ENCODE measurements at regions not wholly inside any gene's neighbourhood (a gene's known extent, or its start where the extent isn't known, plus 50 kb on each side); places are given as distances from the start of the nearest gene placed in this dataset.

DNA sequence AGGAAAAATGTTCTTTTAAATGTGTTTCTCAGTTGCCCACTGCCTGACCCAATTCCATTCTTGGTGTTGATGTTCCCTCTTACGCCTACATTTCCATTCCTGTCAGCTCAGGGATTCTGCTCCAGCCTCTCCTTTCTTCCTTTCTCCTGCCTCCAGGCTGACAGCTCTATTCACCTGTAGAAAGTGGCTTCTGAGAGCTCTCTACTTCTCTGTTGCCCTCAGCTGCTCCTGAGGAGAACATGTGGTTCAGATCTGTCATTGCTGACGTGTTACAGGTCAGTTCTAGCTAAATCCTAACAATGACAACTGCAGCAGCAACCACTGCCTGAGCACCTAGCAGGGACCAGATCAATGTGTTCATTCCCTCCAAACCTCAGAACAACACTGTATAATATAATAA lies 144.9 kb upstream of the PLAAT1 start:
- BruUV-seq (replicated peaks), result no TSS peak
- TF ChIP-seq, protein P1, sequence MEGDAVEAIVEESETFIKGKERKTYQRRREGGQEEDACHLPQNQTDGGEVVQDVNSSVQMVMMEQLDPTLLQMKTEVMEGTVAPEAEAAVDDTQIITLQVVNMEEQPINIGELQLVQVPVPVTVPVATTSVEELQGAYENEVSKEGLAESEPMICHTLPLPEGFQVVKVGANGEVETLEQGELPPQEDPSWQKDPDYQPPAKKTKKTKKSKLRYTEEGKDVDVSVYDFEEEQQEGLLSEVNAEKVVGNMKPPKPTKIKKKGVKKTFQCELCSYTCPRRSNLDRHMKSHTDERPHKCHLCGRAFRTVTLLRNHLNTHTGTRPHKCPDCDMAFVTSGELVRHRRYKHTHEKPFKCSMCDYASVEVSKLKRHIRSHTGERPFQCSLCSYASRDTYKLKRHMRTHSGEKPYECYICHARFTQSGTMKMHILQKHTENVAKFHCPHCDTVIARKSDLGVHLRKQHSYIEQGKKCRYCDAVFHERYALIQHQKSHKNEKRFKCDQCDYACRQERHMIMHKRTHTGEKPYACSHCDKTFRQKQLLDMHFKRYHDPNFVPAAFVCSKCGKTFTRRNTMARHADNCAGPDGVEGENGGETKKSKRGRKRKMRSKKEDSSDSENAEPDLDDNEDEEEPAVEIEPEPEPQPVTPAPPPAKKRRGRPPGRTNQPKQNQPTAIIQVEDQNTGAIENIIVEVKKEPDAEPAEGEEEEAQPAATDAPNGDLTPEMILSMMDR (conservative IDR thresholded peaks at IDR 0.05), result no peak
- TF ChIP-seq EZH2 (IDR thresholded peaks at IDR 0.05; ENCODE audit: low read depth), result no peak
- Histone ChIP-seq H3K27ac (no peak overlapping the region), H3K4me1 (replicated peaks; ENCODE audit: insufficient read depth) (no peaks in the 10 kb centered on the region), H3K9me3 (ENCODE audit: insufficient read depth, low read depth) (no peaks in the 10 kb centered on the region), H3K4me3 (no peak overlapping the region), H2AFZ (no peak overlapping the region), H3K9me2 (ENCODE audit: insufficient read depth) (no peaks in the 10 kb centered on the region), H3K27me3 (ENCODE audit: insufficient read depth, low read depth) (no peaks in the 10 kb centered on the region), H3K36me3 (ENCODE audit: low read depth) (no peaks in the 10 kb centered on the region), H3F3A (ENCODE audit: insufficient read depth, low read depth) (no peaks in the 10 kb centered on the region), H4K20me1 (ENCODE audit: insufficient read depth) (no peaks in the 10 kb centered on the region), H3K79me2 (ENCODE audit: low read depth) (no peaks in the 10 kb centered on the region), H3K4me2 (no peak overlapping the region)
- POLR2A ChIA-PET (ENCODE audit: unreplicated experiment), result no interaction called here
- DNase-seq, result no peak
- intact Hi-C loops (cut with micrococcal nuclease; ENCODE audit: unreplicated experiment), result no loop called here
- CTCF ChIA-PET, result no interaction called here

DNA sequence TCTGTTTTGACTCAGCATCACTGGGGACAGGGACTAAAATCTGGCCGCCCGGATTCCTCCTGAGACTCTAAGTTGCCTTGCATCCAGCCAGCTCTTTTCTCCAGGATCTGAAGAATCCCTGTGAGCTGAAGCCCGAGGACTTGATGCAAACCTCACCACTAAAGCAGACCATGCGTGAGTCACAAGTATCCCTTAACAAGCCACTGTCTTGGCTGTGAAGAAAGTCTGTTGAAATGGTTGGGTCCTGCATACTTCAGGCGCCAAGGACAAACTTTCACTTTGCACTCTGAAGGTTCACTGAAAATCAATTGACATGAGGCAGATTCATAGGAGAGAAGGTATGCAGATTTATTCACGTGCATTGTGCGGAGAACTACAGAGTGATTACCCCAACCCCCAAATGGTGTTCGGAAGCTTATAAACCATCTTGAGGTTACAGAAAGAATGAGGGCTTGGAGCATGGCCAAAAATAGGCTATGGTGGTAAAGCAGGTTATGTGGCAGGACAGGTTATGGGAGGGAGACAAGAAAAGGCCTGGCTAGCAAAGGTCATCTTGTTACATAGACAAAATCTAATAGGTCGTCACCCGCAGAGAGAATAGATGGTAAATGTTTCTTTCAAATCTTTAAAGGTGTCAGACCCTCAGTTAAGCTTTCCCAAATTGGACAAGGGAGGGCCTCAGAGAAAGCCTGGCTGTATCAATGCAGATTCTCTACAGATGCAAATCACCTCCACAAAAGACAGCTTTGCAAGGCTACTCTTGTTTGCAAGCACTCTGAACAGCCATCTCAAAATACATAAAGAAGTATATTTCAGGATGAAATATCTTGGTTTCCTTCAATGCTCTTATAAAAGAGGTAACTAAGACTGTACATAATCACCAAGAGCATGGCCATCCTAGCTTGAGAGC lies 126.3 kb upstream of the PLAAT1 start:
- H3K9me3 ChIP-seq (ENCODE audit: insufficient read depth, low read depth), result no peaks in the 10 kb centered on the region
- H3K79me2 ChIP-seq (ENCODE audit: low read depth), result no peaks in the 10 kb centered on the region
- POLR2A ChIA-PET (ENCODE audit: unreplicated experiment), result interaction anchor here (0.6 kb wide), 1 partner anchor 532 kb away, joined by 6 read pairs; no protein-coding TSS in a partner anchor
- no peak overlapping the region for H3K27ac ChIP-seq
- H3K4me1 ChIP-seq (replicated peaks; ENCODE audit: insufficient read depth), result 0 out of 2 replicates have a peak, but pooled peaks cover 11% of the 10 kb centered on the region
- no peaks in the 10 kb centered on the region for H4K20me1 ChIP-seq (ENCODE audit: insufficient read depth)
- intact Hi-C loops (cut with micrococcal nuclease; ENCODE audit: unreplicated experiment), result loop anchor here (5.0 kb wide), 1 partner anchor 297 kb away; no protein-coding TSS in a partner anchor
- no TSS peak for BruUV-seq (replicated peaks)
- H3K4me2 ChIP-seq, result peak overlapping the region; percentile 56
- H3K27me3 ChIP-seq (ENCODE audit: insufficient read depth, low read depth), result no peaks in the 10 kb centered on the region
- DNase-seq, result peak; percentile 51 to 76
- H3F3A ChIP-seq (ENCODE audit: insufficient read depth, low read depth), result no peaks in the 10 kb centered on the region
- H3K9me2 ChIP-seq (ENCODE audit: insufficient read depth), result no peaks in the 10 kb centered on the region
- peak overlapping the region; percentile 22; the same call in 1 of the 2 replicates for H3K4me3 ChIP-seq
- TF ChIP-seq EZH2 (IDR thresholded peaks at IDR 0.05; ENCODE audit: low read depth), result no peak
- TF ChIP-seq, protein P1 (conservative IDR thresholded peaks at IDR 0.05), result no peak
- H3K36me3 ChIP-seq (ENCODE audit: low read depth), result no peaks in the 10 kb centered on the region
- H2AFZ ChIP-seq, result no peak overlapping the region
- CTCF ChIA-PET, result no interaction called here

DNA sequence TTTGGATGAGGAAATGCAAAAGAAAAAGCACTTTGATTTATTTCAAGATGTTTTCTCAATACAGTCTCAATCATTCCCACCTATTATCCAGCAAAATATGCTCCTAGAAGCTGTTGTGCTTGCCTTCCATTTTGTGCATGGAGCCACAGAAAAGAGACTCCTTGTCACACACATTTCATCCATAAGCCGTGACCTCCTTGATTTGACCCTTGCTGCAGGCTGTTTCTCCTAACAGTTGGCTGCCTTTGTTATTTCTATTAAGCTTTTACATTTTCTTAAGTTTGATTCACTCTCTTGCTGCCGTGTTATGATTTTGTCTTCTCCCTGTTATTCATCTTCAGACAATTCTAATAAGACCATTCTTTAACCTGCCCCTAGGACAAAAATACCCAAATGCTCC lies 124.2 kb upstream of the PLAAT1 start:
- Histone ChIP-seq H3K4me2 (no peak overlapping the region), H3F3A (ENCODE audit: insufficient read depth, low read depth) (no peaks in the 10 kb centered on the region), H3K9me2 (ENCODE audit: insufficient read depth) (no peaks in the 10 kb centered on the region), H3K4me3 (no peak overlapping the region), H3K4me1 (replicated peaks; ENCODE audit: insufficient read depth) (0 out of 2 replicates have a peak, but pooled peaks cover 11% of the 10 kb centered on the region), H4K20me1 (ENCODE audit: insufficient read depth) (no peaks in the 10 kb centered on the region), H3K27ac (no peak overlapping the region), H3K79me2 (ENCODE audit: low read depth) (no peaks in the 10 kb centered on the region), H2AFZ (no peak overlapping the region), H3K27me3 (ENCODE audit: insufficient read depth, low read depth) (peaks cover 11% of the 10 kb centered on the region; the same call in 1 of the 2 replicates), H3K9me3 (ENCODE audit: insufficient read depth, low read depth) (no peaks in the 10 kb centered on the region), H3K36me3 (ENCODE audit: low read depth) (no peaks in the 10 kb centered on the region)
- intact Hi-C loops (cut with micrococcal nuclease; ENCODE audit: unreplicated experiment), result no loop called here
- ChIA-PET CTCF (no interaction called here), POLR2A (ENCODE audit: unreplicated experiment) (no interaction called here)
- BruUV-seq (replicated peaks), result no TSS peak
- DNase-seq, result no peak
- TF ChIP-seq, protein P1 (conservative IDR thresholded peaks at IDR 0.05), result no peak
- no peak for TF ChIP-seq EZH2 (IDR thresholded peaks at IDR 0.05; ENCODE audit: low read depth)

Data from PC-9 (cell line).